GM19452 (cell line): ENCODE measurements at regions not wholly inside any gene's neighbourhood (a gene's known extent, or its start where the extent isn't known, plus 50 kb on each side); places are given as distances from the start of the nearest gene placed in this dataset.

Source experiments
- ATAC-seq: cut with Tn5 transposase; IDR thresholded peaks from one replicate; pipeline ENCODE4 v1.9.1; 2021; ENCODE audit not compliant: unreplicated experiment

- no peak for ATAC-seq
These were observed 535.5 kb downstream of the LRRIQ3 start for GRCh38 chr1:73662526-73662925.

GRCh38 chr1:73659136-73659535, 538.8 kb downstream of the LRRIQ3 start:
- no peak for ATAC-seq

GRCh38 chr1:73654714-73655113, 543.3 kb downstream of the LRRIQ3 start:
- ATAC-seq, result no peak

- ATAC-seq, result no peak
These were observed 553.8 kb downstream of the LRRIQ3 start for GRCh38 chr1:73644198-73644597.

GRCh38 chr1:73639494-73639893, 558.5 kb downstream of the LRRIQ3 start:
- no peak for ATAC-seq

- ATAC-seq, result no peak
These were observed 560.7 kb downstream of the LRRIQ3 start for GRCh38 chr1:73637264-73637663.

GRCh38 chr1:73635021-73635420, 563.0 kb downstream of the LRRIQ3 start:
- ATAC-seq, result no peak

GRCh38 chr1:73627723-73628122, 570.3 kb downstream of the LRRIQ3 start:
- ATAC-seq, result no peak

- no peak for ATAC-seq
These were observed 571.6 kb downstream of the LRRIQ3 start for GRCh38 chr1:73626326-73626725.

GRCh38 chr1:73623946-73624345, 574.0 kb downstream of the LRRIQ3 start:
- ATAC-seq, result no peak

- no peak for ATAC-seq
These were observed 580.8 kb downstream of the LRRIQ3 start for GRCh38 chr1:73617145-73617544.

GRCh38 chr1:73611681-73612080, 586.3 kb downstream of the LRRIQ3 start:
- no peak for ATAC-seq

GRCh38 chr1:73604739-73605138, 593.2 kb downstream of the LRRIQ3 start:
- no peak for ATAC-seq

- ATAC-seq, result no peak
These were observed 593.8 kb downstream of the LRRIQ3 start for GRCh38 chr1:73604211-73604610.

GRCh38 chr1:73593804-73594203, 604.2 kb downstream of the LRRIQ3 start:
- no peak for ATAC-seq

- no peak for ATAC-seq
These were observed 604.6 kb downstream of the LRRIQ3 start for GRCh38 chr1:73593364-73593763.

GRCh38 chr1:73587080-73587479, 610.9 kb downstream of the LRRIQ3 start:
- ATAC-seq, result no peak

GRCh38 chr1:73577206-73577605, 620.8 kb downstream of the LRRIQ3 start:
- ATAC-seq, result no peak

GRCh38 chr1:73576083-73576482, 621.9 kb downstream of the LRRIQ3 start:
- ATAC-seq, result no peak

- no peak for ATAC-seq
These were observed 633.7 kb downstream of the LRRIQ3 start for GRCh38 chr1:73564294-73564693.

GRCh38 chr1:73556270-73556669, 641.7 kb downstream of the LRRIQ3 start:
- ATAC-seq, result no peak

- no peak for ATAC-seq
These were observed 660.6 kb downstream of the LRRIQ3 start for GRCh38 chr1:73537400-73537799.

- no peak for ATAC-seq
These were observed 680.3 kb downstream of the LRRIQ3 start for GRCh38 chr1:73517603-73518191.
